IPS-18a (cell line): ENCODE measurements at regions not wholly inside any gene's neighbourhood (a gene's known extent, or its start where the extent isn't known, plus 50 kb on each side); places are given as distances from the start of the nearest gene placed in this dataset.

Source experiments
- H3K27ac ChIP-seq: one replicate; pipeline ENCODE4 v1.5.1; 2013; ENCODE audit warnings: low read length
- H3K27me3 ChIP-seq: one replicate; pipeline ENCODE4 v1.6.1; 2013; ENCODE audit warnings: mild to moderate bottlenecking, low read length; ENCODE audit not compliant: control insufficient read depth, insufficient read depth
- H3K36me3 ChIP-seq: one replicate; pipeline ENCODE4 v1.6.1; 2013; ENCODE audit warnings: low read depth, low read length; ENCODE audit not compliant: control insufficient read depth
- H3K4me1 ChIP-seq: one replicate; pipeline ENCODE4 v1.6.1; 2013; ENCODE audit warnings: low read depth, low read length; ENCODE audit not compliant: control insufficient read depth
- H3K4me3 ChIP-seq: one replicate; pipeline ENCODE4 v1.5.1; 2013; ENCODE audit warnings: low read length
- H3K9ac ChIP-seq: one replicate; pipeline ENCODE4 v1.6.1; 2013; ENCODE audit warnings: mild to moderate bottlenecking, low read length, moderate library complexity
- H3K9me3 ChIP-seq: one replicate; pipeline ENCODE4 v1.6.1; 2013; ENCODE audit warnings: low read depth, low read length; ENCODE audit not compliant: control insufficient read depth

- no peak overlapping the region for H3K9ac ChIP-seq
- H3K27me3 ChIP-seq: no peaks in the 10 kb centered on the region
Observed at GRCh38 chr2:180927030-180927686, 53.2 kb upstream of the UBE2E3 start.

GRCh38 chr2:180925700-180926099 lies 54.7 kb upstream of the UBE2E3 start:
- Histone ChIP-seq H3K9ac (no peak overlapping the region), H3K36me3 (no peaks in the 10 kb centered on the region), H3K4me1 (no peaks in the 10 kb centered on the region), H3K4me3 (no peak overlapping the region), H3K27me3 (no peaks in the 10 kb centered on the region), H3K9me3 (no peaks in the 10 kb centered on the region), H3K27ac (no peak overlapping the region)

More at GRCh38 chr2:180927030-180927686, 53.2 kb upstream of the UBE2E3 start:
- Histone ChIP-seq H3K27ac (no peak overlapping the region), H3K4me3 (no peak overlapping the region), H3K4me1 (no peaks in the 10 kb centered on the region), H3K36me3 (no peaks in the 10 kb centered on the region), H3K9me3 (no peaks in the 10 kb centered on the region)

DNA sequence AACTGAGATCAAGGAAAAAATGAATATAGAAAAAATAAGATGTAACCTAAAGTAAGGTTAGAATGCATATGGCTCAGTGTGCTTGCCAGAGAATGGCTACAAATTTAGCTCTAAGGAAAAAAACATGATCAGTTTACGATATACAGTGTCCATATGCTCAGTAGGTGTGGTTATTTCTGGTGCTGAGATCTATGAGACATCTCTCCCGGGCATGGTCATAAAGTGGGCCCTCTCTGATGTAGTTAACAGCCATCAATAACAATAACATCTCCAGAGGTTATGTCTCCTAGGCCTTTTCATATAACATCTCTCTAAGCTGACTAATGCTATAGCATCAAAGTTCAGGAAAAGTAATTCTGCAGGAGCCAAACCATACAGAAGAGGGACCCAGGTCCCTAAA lies 56.3 kb upstream of the UBE2E3 start:
- Histone ChIP-seq H3K36me3 (no peaks in the 10 kb centered on the region), H3K4me3 (no peak overlapping the region), H3K9ac (no peak overlapping the region), H3K27me3 (no peaks in the 10 kb centered on the region), H3K9me3 (no peaks in the 10 kb centered on the region), H3K27ac (no peak overlapping the region), H3K4me1 (no peaks in the 10 kb centered on the region)

- no peak overlapping the region for H3K4me3 ChIP-seq
- H3K27me3 ChIP-seq: no peaks in the 10 kb centered on the region
- H3K36me3 ChIP-seq: no peaks in the 10 kb centered on the region
- no peaks in the 10 kb centered on the region for H3K9me3 ChIP-seq
- no peak overlapping the region for H3K27ac ChIP-seq
- no peaks in the 10 kb centered on the region for H3K4me1 ChIP-seq
- no peak overlapping the region for H3K9ac ChIP-seq
Observed at GRCh38 chr2:180910831-180911665, 69.4 kb upstream of the UBE2E3 start.

GRCh38 chr2:180907731-180908130 lies 72.7 kb upstream of the UBE2E3 start:
- H3K4me1 ChIP-seq: peaks cover 20% of the 10 kb centered on the region
- H3K27me3 ChIP-seq: no peaks in the 10 kb centered on the region
- H3K9ac ChIP-seq: no peak overlapping the region
- H3K36me3 ChIP-seq: no peaks in the 10 kb centered on the region
- no peaks in the 10 kb centered on the region for H3K9me3 ChIP-seq
- no peak overlapping the region for H3K4me3 ChIP-seq
- no peak overlapping the region for H3K27ac ChIP-seq

DNA sequence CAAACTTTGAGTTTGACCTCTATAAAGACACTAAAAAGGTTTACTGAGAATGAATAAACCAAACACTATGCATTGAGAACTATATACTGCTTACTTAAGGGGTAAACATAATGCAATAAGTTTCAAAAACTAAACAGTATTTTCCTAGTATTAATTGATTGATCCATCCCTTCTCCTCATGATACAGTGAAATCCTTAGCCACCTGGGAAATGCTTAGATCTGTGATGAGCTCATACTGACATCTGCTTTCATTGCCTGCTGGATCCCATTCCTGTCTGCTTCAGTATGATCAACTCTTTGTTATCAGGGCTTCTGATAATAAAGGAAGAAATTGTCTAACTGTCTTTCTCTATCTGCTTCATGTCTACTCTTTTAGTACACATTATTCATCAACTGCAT lies 74.9 kb upstream of the UBE2E3 start:
- H3K9ac ChIP-seq: no peak overlapping the region
- no peak overlapping the region for H3K27ac ChIP-seq

DNA sequence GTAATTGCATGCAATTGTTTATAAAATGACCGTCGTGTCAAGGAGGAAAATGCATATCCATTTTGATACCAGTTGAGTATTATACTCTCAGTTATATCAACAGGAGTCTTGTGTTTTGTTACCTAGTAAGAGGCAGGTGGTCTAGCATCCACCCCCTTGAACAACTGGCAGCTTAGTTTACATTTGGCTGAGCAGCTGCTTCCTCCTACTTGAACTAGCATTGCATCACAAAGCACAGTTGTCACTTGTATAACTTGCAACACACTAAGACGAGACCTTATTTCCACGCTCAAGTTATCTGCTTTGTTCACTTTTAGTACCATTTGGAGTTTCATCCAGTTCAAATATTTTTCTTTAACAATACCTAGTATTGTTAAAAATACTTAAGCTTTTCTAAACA lies 75.4 kb upstream of the UBE2E3 start:
- peaks cover 20% of the 10 kb centered on the region for H3K4me1 ChIP-seq
- H3K36me3 ChIP-seq: no peaks in the 10 kb centered on the region
- no peak overlapping the region for H3K9ac ChIP-seq
- H3K27ac ChIP-seq: no peak overlapping the region
- H3K9me3 ChIP-seq: no peaks in the 10 kb centered on the region
- no peak overlapping the region for H3K4me3 ChIP-seq
- no peaks in the 10 kb centered on the region for H3K27me3 ChIP-seq

More for the DNA sequence above, 74.9 kb upstream of the UBE2E3 start:
- no peak overlapping the region for H3K4me3 ChIP-seq
- peaks cover 20% of the 10 kb centered on the region for H3K4me1 ChIP-seq
- no peaks in the 10 kb centered on the region for H3K27me3 ChIP-seq
- no peaks in the 10 kb centered on the region for H3K9me3 ChIP-seq
- no peaks in the 10 kb centered on the region for H3K36me3 ChIP-seq

DNA sequence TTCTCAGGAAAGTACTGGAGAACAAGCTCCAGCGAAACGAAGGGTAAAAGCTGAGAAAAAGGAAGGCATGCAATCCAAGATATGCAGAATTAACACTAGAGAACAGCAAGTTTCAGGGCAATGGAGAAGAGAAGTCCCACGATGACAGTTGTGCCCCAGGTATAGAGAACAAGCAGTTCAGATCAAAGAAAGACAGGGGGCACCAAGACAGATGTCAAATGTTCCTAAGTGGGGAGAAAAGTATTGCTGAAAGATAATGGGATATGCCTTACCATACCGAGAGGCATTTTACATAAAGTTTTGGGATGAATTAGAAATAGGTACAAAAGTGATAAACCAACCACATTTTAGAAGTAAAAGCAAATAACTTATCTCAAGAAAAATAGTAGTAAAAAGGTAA lies 79.1 kb upstream of the UBE2E3 start:
- Histone ChIP-seq H3K4me1 (peaks cover 20% of the 10 kb centered on the region), H3K27ac (no peak overlapping the region), H3K9me3 (no peaks in the 10 kb centered on the region), H3K36me3 (no peaks in the 10 kb centered on the region), H3K4me3 (no peak overlapping the region), H3K27me3 (no peaks in the 10 kb centered on the region), H3K9ac (no peak overlapping the region)

GRCh38 chr2:180893752-180894151 lies 86.7 kb upstream of the UBE2E3 start:
- Histone ChIP-seq H3K9ac (no peak overlapping the region), H3K27me3 (no peaks in the 10 kb centered on the region), H3K4me3 (no peak overlapping the region), H3K4me1 (no peaks in the 10 kb centered on the region), H3K27ac (no peak overlapping the region), H3K9me3 (no peaks in the 10 kb centered on the region), H3K36me3 (no peaks in the 10 kb centered on the region)

- no peaks in the 10 kb centered on the region for H3K27me3 ChIP-seq
- H3K27ac ChIP-seq: no peak overlapping the region
- H3K36me3 ChIP-seq: no peaks in the 10 kb centered on the region
- H3K4me1 ChIP-seq: no peaks in the 10 kb centered on the region
- H3K9me3 ChIP-seq: no peaks in the 10 kb centered on the region
- no peak overlapping the region for H3K4me3 ChIP-seq
- no peak overlapping the region for H3K9ac ChIP-seq
Observed at GRCh38 chr2:180892091-180892490, 88.3 kb upstream of the UBE2E3 start.

GRCh38 chr2:180891360-180891759 lies 89.0 kb upstream of the UBE2E3 start:
- H3K36me3 ChIP-seq: no peaks in the 10 kb centered on the region
- H3K9ac ChIP-seq: no peak overlapping the region
- H3K27ac ChIP-seq: no peak overlapping the region
- H3K4me3 ChIP-seq: no peak overlapping the region
- H3K4me1 ChIP-seq: no peaks in the 10 kb centered on the region
- H3K27me3 ChIP-seq: no peaks in the 10 kb centered on the region
- no peaks in the 10 kb centered on the region for H3K9me3 ChIP-seq

- no peaks in the 10 kb centered on the region for H3K27me3 ChIP-seq
- H3K9me3 ChIP-seq: no peaks in the 10 kb centered on the region
- no peak overlapping the region for H3K27ac ChIP-seq
- H3K36me3 ChIP-seq: no peaks in the 10 kb centered on the region
- H3K4me3 ChIP-seq: no peak overlapping the region
- no peak overlapping the region for H3K9ac ChIP-seq
- H3K4me1 ChIP-seq: no peaks in the 10 kb centered on the region
Observed at GRCh38 chr2:180890781-180891180, 89.6 kb upstream of the UBE2E3 start.
